PFSK-1 (cell line): ENCODE measurements at regions not wholly inside any gene's neighbourhood (a gene's known extent, or its start where the extent isn't known, plus 50 kb on each side); places are given as distances from the start of the nearest gene placed in this dataset.
A peak's percentile ranks its signal among the peaks of the same experiment; 100 is the strongest.

Source experiments
- FOXP2 ChIP-seq: optimal IDR thresholded peaks from 2 replicates; pipeline ENCODE3; 2011; ENCODE audit warnings: borderline replicate concordance, control low read depth, inconsistent platforms; ENCODE audit not compliant: insufficient read depth; ENCODE audit errors: extremely low read length, extremely low read depth
- POLR2AphosphoS5 ChIP-seq: IDR thresholded peaks from 2 replicates; pipeline ENCODE4 v1.6.1; 2012; ENCODE audit warnings: low read depth, mild to moderate bottlenecking, control low read depth, low read length, moderate library complexity
- REST ChIP-seq, 2 experiments: IDR thresholded peaks; 2 replicates each; pipeline versions ENCODE4 v1.6.1 to v1.8.0; 2011 to 2012; ENCODE audit warnings: low read depth in 2 of 2, low read length in 2 of 2, control low read depth in 1 of 2, inconsistent platforms in 1 of 2, mild to moderate bottlenecking in 1 of 2, moderate library complexity in 1 of 2; ENCODE audit not compliant: insufficient read depth in 1 of 2

GRCh38 chr1:163933437-163933836 lies 611.7 kb downstream of the NUF2 start:
- TF ChIP-seq FOXP2 (peak; percentile 64), POLR2AphosphoS5 (no peak), REST (IDR thresholded peaks at IDR 0.05; ENCODE audit: insufficient read depth in 1 of 2, low read depth in 2 of 2, low read length in 2 of 2) (no peak)
